GDM1 (cell line): ENCODE measurements at regions not wholly inside any gene's neighbourhood (a gene's known extent, or its start where the extent isn't known, plus 50 kb on each side); places are given as distances from the start of the nearest gene placed in this dataset.

Experiments
- DNase-seq: peaks from one replicate; lab custom pipeline; 2025; lab: John Stamatoyannopoulos, UW

GRCh38 chr16:61596655-61597054 is 439.6 kb downstream of the CDH8 start:
- no peak for DNase-seq

GRCh38 chr16:61595605-61596004 is 440.6 kb downstream of the CDH8 start:
- DNase-seq, result no peak

GRCh38 chr16:61590577-61590976 is 445.7 kb downstream of the CDH8 start:
- DNase-seq, result no peak

GRCh38 chr16:61587526-61587925 is 448.7 kb downstream of the CDH8 start:
- DNase-seq, result no peak

GRCh38 chr16:61581417-61582046 is 454.7 kb downstream of the CDH8 start:
- no peak for DNase-seq

- no peak for DNase-seq
These were observed 455.7 kb downstream of the CDH8 start for GRCh38 chr16:61580579-61580978.

- DNase-seq, result no peak
These were observed 457.0 kb downstream of the CDH8 start for GRCh38 chr16:61579195-61579594.

GRCh38 chr16:61576476-61576875 is 459.8 kb downstream of the CDH8 start:
- no peak for DNase-seq

- DNase-seq, result no peak
These were observed 460.6 kb downstream of the CDH8 start for GRCh38 chr16:61575617-61576016.

GRCh38 chr16:61569028-61569427 is 467.2 kb downstream of the CDH8 start:
- DNase-seq, result no peak

GRCh38 chr16:61564716-61565115 is 471.5 kb downstream of the CDH8 start:
- DNase-seq, result no peak

- DNase-seq, result no peak
These were observed 480.4 kb downstream of the CDH8 start for GRCh38 chr16:61555718-61556441.

GRCh38 chr16:61549327-61549726 is 486.9 kb downstream of the CDH8 start:
- no peak for DNase-seq

GRCh38 chr16:61547626-61548025 is 488.6 kb downstream of the CDH8 start:
- no peak for DNase-seq

- DNase-seq, result no peak
These were observed 492.1 kb downstream of the CDH8 start for GRCh38 chr16:61544165-61544564.

GRCh38 chr16:61540216-61540615 is 496.0 kb downstream of the CDH8 start:
- DNase-seq, result no peak

GRCh38 chr16:61530697-61531096 is 505.5 kb downstream of the CDH8 start:
- no peak for DNase-seq

- no peak for DNase-seq
These were observed 535.4 kb downstream of the CDH8 start for GRCh38 chr16:61500851-61501250.

- DNase-seq, result no peak
These were observed 556.0 kb downstream of the CDH8 start for GRCh38 chr16:61480250-61480649.

GRCh38 chr16:61471737-61472136 is 564.5 kb downstream of the CDH8 start:
- DNase-seq, result no peak

GRCh38 chr16:61471023-61471422 is 565.2 kb downstream of the CDH8 start:
- DNase-seq, result no peak

GRCh38 chr16:61465285-61465684 is 571.0 kb downstream of the CDH8 start:
- no peak for DNase-seq

GRCh38 chr16:61460020-61460419 is 576.2 kb downstream of the CDH8 start:
- DNase-seq, result no peak

- no peak for DNase-seq
These were observed 600.9 kb downstream of the CDH8 start for GRCh38 chr16:61435346-61435745.
